ENCODE measurements at regions not wholly inside any gene's neighbourhood (a gene's known extent, or its start where the extent isn't known, plus 50 kb on each side); places are given as distances from the start of the nearest gene placed in this dataset.

- TF ChIP-seq CTCF (conservative IDR thresholded peaks at IDR 0.05; ENCODE audit: low read depth, low read length) (peak; percentile 21; the same call in 1 of the 2 replicates), EZH2 (IDR thresholded peaks at IDR 0.05; ENCODE audit: low read length, unreplicated experiment) (no peak), EZH2phosphoT487 (IDR thresholded peaks at IDR 0.05; ENCODE audit: borderline replicate concordance, low read length) (no peak)
Observed at GRCh38 chr6:81838724-81839426, 86.4 kb upstream of the TENT5A start.
